ENCODE measurements at regions not wholly inside any gene's neighbourhood (a gene's known extent, or its start where the extent isn't known, plus 50 kb on each side); places are given as distances from the start of the nearest gene placed in this dataset.

DNA sequence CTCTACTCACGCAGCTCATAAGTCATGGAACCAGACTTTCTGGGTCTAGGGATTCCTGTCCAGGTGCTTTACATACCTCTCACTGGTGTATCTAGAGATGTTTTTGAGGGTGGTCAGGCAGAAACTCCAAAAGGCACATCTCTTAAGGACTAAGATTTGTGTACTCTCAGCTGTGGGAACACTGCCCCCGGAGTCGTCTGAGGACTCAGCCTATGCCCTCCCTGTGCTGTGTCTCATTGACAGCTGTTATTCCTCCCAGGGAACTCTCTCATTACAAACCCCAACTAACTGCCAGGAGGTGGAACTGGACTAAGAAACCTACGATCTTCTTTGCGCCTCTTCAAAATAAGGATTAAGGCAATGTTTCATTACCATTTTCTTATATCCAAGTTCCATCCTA is 293.9 kb upstream of the DLGAP1 start:
- no peak for DNase-seq (ENCODE audit: low read depth)
- TF ChIP-seq, protein P1, sequence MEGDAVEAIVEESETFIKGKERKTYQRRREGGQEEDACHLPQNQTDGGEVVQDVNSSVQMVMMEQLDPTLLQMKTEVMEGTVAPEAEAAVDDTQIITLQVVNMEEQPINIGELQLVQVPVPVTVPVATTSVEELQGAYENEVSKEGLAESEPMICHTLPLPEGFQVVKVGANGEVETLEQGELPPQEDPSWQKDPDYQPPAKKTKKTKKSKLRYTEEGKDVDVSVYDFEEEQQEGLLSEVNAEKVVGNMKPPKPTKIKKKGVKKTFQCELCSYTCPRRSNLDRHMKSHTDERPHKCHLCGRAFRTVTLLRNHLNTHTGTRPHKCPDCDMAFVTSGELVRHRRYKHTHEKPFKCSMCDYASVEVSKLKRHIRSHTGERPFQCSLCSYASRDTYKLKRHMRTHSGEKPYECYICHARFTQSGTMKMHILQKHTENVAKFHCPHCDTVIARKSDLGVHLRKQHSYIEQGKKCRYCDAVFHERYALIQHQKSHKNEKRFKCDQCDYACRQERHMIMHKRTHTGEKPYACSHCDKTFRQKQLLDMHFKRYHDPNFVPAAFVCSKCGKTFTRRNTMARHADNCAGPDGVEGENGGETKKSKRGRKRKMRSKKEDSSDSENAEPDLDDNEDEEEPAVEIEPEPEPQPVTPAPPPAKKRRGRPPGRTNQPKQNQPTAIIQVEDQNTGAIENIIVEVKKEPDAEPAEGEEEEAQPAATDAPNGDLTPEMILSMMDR (IDR thresholded peaks at IDR 0.05; ENCODE audit: control insufficient read depth, insufficient read depth, low read depth, low read length, missing control alignments), result no peak
- H3K4me3 ChIP-seq (ENCODE audit: control insufficient read depth, low read depth, low read length), result no peak overlapping the region

DNA sequence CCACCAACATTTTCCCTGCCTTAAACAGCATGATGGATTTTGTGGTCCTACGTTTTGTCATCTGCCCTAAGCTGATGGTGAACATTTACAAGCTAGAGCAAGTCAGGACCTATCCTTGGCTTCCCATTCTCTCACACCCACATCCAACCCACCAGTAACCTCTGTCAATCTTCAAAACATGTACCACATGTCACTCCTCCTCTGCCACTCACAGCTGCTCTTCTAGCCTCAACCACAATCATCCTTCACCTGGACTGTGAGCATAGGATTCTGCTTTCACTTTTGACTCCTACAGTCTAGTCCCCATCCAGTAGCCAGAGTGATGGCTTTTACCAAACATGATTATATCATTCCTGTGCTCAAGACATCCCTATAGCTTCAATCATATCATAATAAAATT is 279.8 kb upstream of the DLGAP1 start:
- no peak for DNase-seq (ENCODE audit: low read depth)
- TF ChIP-seq, protein P1 (IDR thresholded peaks at IDR 0.05; ENCODE audit: control insufficient read depth, insufficient read depth, low read depth, low read length, missing control alignments), result no peak
- H3K4me3 ChIP-seq (ENCODE audit: control insufficient read depth, low read depth, low read length), result no peak overlapping the region

DNA sequence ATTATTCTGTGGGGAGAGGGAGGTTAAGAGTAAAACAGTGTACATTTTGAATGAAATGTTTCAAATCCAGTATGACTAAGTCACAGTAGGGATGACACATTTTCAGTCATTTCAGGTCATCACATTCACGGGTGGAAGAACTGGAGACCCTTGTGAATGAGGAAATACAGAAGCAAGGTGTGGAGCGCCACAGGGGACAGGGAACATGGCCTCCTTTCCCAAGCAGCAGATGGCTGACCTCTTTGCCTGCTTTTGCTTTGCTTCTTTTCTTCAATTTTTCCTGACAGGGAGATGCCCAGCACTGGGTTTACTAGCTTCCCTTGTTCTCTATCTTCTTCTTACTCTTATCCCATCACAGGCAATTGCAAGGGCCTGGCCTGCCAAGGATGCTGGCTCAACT is 278.9 kb upstream of the DLGAP1 start:
- TF ChIP-seq, protein P1 (IDR thresholded peaks at IDR 0.05; ENCODE audit: control insufficient read depth, insufficient read depth, low read depth, low read length, missing control alignments), result no peak
- H3K4me3 ChIP-seq (ENCODE audit: control insufficient read depth, low read depth, low read length), result no peak overlapping the region
- no peak for DNase-seq (ENCODE audit: low read depth)

DNA sequence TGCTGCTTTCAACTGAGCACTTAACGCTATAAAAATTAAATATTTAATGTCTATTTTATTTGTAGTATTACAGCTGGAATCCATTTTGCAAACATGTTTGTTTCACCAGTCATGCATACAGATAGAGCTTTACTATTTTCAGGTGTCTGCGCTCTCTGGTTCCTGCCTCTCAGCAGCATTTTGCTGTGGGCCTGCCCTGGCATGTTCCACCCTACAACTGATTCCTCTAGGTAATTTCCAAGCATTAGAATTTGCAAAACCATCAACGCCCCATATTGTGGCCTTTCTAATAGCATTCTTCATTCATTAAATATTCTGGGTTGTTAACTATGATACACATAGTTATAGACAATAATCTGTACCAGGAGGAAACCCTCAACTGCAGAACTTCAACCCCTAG is 266.4 kb upstream of the DLGAP1 start:
- TF ChIP-seq, protein P1 (IDR thresholded peaks at IDR 0.05; ENCODE audit: control insufficient read depth, insufficient read depth, low read depth, low read length, missing control alignments), result no peak
- DNase-seq (ENCODE audit: low read depth), result no peak
- H3K4me3 ChIP-seq (ENCODE audit: control insufficient read depth, low read depth, low read length), result no peak overlapping the region

DNA sequence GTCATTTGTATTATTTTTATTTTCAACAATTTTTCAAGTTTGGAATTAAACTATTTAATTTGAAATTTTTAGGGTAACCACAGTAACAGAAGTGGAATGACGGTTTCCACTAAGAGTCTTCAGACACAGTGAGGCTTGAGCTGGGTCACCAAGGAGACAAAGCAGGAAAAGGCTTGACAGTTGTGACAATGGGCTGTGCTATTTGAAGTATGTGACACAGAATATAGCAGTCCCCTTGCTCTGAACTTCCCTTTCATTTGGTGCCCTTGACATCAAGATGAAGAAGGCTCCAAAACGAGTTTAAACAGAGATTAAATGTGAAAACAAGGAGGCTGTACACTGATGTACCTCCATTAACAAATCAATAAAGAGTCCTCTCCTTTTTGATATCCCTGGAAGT is 265.4 kb upstream of the DLGAP1 start:
- no peak for DNase-seq (ENCODE audit: low read depth)
- H3K4me3 ChIP-seq (ENCODE audit: control insufficient read depth, low read depth, low read length), result no peak overlapping the region
- TF ChIP-seq, protein P1 (IDR thresholded peaks at IDR 0.05; ENCODE audit: control insufficient read depth, insufficient read depth, low read depth, low read length, missing control alignments), result no peak

DNA sequence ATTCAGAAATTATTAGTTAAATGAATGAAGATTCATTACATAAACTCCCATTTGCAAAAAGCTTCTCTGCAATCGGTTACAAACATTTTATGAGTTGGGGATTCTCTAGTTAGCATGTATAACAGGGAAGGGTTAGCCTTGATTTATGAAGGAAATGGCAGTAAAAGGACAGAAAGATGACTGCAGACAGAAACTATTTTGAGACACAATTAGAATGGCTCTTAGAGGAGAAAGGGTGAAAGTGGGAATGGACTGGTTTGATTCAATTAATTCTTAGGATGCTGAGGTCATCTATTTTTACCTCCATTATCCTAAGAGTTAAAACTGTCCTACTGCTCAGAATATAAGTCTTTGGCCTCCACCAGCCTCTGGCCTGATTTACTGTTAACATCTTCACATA is 250.8 kb upstream of the DLGAP1 start:
- no peak overlapping the region for H3K4me3 ChIP-seq (ENCODE audit: control insufficient read depth, low read depth, low read length)
- TF ChIP-seq, protein P1 (IDR thresholded peaks at IDR 0.05; ENCODE audit: control insufficient read depth, insufficient read depth, low read depth, low read length, missing control alignments), result no peak
- DNase-seq (ENCODE audit: low read depth), result no peak

DNA sequence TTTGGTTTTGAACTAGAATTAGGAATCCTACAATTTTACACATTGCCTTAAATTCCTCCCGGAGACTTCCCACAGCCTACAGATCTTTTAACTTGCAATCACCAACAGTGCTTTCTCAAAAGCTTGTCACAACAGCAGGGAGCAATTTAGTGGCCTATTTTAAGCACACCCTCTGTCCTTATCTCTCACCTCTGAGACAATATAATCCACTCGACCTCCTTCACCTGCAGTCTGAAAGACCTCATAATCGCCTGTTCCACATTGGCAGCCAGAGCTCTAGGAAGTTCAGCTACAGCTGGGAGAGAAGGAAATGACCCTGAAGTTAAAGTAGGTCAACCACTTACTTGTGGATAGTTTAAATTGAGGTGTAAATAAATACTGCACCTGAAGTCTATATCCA is 249.7 kb upstream of the DLGAP1 start:
- DNase-seq (ENCODE audit: low read depth), result no peak
- H3K4me3 ChIP-seq (ENCODE audit: control insufficient read depth, low read depth, low read length), result no peak overlapping the region
- TF ChIP-seq, protein P1 (IDR thresholded peaks at IDR 0.05; ENCODE audit: control insufficient read depth, insufficient read depth, low read depth, low read length, missing control alignments), result no peak
